Ishikawa (cell line): ENCODE measurements at regions not wholly inside any gene's neighbourhood (a gene's known extent, or its start where the extent isn't known, plus 50 kb on each side); places are given as distances from the start of the nearest gene placed in this dataset.

ENCODE experiments used
- CEBPB ChIP-seq: IDR thresholded peaks from 2 replicates; pipeline ENCODE4 v1.6.1; 2012
- CREB1 ChIP-seq: IDR thresholded peaks from 2 replicates; pipeline ENCODE4 v1.6.1; 2012; ENCODE audit warnings: low read depth
- EGR1 ChIP-seq: IDR thresholded peaks from 2 replicates; pipeline ENCODE4 v1.6.1; 2012
- EP300 ChIP-seq: IDR thresholded peaks from 2 replicates; pipeline ENCODE4 v1.6.1; 2012; ENCODE audit warnings: borderline replicate concordance
- FOXM1 ChIP-seq: IDR thresholded peaks from 2 replicates; pipeline ENCODE4 v1.6.1; 2012; ENCODE audit warnings: low read depth, borderline replicate concordance
- NFIC ChIP-seq: IDR thresholded peaks from 2 replicates; pipeline ENCODE4 v1.6.1; 2012
- RAD21 ChIP-seq: IDR thresholded peaks from 2 replicates; pipeline ENCODE4 v1.6.1; 2012; ENCODE audit warnings: low read depth
- TAF1 ChIP-seq: IDR thresholded peaks from 2 replicates; pipeline ENCODE4 v1.6.1; 2012; ENCODE audit warnings: low read depth, mild to moderate bottlenecking
- TCF12 ChIP-seq: IDR thresholded peaks from 2 replicates; pipeline ENCODE4 v1.6.1; 2012; ENCODE audit warnings: low read depth
- YY1 ChIP-seq: IDR thresholded peaks from 2 replicates; pipeline ENCODE4 v1.6.1; 2012; ENCODE audit warnings: low read depth
- ZBTB7A ChIP-seq: IDR thresholded peaks from 2 replicates; pipeline ENCODE4 v1.6.1; 2012; ENCODE audit warnings: low read depth
- TF ChIP-seq, protein P1 (sequence below): IDR thresholded peaks from 2 replicates; pipeline ENCODE4 v1.6.1; 2012
- TF ChIP-seq, protein P2 (sequence below): IDR thresholded peaks from 2 replicates; pipeline ENCODE4 v1.6.1; 2012; ENCODE audit warnings: low read depth, mild to moderate bottlenecking

DNA sequence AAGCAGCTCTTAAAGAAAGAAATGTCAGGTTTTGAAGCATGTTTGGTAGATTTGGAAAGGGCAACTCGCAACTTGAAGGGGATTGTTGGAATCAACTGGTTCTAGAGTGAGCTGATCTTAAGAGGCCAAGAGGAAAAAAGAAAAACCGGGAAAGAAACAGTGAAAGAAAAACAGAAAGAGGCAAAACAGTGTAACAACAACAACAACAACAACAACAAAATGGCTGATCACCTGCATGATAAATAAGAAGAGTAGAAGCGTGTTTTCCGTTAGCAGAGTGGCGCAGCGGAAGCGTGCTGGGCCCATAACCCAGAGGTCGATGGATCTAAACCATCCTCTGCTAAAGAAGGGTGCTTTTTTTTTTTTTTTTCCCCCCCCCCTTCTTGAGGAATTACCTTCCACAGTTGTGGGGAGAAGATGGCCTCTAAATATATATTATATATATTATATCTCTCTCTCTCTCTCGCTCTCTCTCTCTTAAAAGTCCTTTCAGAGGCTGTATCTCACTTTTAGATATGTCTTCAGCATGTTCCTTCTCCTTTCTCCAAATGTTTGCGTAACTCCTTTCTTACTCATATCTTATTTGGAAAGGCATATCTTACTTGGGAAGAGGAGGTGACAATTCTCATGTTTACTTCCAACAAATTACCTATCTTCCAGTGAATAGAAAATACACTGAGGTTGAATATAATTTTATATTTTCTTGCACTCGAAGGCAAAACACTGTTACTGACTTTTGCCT is 134.4 kb downstream of the OR2B2 start:
- TF ChIP-seq, protein P1, sequence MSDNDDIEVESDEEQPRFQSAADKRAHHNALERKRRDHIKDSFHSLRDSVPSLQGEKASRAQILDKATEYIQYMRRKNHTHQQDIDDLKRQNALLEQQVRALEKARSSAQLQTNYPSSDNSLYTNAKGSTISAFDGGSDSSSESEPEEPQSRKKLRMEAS = no peak
- TF ChIP-seq TAF1 (no peak), RAD21 (no peak), EP300 (no peak), NFIC (no peak), CEBPB (no peak), YY1 (no peak), TCF12 (no peak), CREB1 (no peak), FOXM1 (no peak), ZBTB7A (no peak), EGR1 (no peak)
- TF ChIP-seq, protein P2, sequence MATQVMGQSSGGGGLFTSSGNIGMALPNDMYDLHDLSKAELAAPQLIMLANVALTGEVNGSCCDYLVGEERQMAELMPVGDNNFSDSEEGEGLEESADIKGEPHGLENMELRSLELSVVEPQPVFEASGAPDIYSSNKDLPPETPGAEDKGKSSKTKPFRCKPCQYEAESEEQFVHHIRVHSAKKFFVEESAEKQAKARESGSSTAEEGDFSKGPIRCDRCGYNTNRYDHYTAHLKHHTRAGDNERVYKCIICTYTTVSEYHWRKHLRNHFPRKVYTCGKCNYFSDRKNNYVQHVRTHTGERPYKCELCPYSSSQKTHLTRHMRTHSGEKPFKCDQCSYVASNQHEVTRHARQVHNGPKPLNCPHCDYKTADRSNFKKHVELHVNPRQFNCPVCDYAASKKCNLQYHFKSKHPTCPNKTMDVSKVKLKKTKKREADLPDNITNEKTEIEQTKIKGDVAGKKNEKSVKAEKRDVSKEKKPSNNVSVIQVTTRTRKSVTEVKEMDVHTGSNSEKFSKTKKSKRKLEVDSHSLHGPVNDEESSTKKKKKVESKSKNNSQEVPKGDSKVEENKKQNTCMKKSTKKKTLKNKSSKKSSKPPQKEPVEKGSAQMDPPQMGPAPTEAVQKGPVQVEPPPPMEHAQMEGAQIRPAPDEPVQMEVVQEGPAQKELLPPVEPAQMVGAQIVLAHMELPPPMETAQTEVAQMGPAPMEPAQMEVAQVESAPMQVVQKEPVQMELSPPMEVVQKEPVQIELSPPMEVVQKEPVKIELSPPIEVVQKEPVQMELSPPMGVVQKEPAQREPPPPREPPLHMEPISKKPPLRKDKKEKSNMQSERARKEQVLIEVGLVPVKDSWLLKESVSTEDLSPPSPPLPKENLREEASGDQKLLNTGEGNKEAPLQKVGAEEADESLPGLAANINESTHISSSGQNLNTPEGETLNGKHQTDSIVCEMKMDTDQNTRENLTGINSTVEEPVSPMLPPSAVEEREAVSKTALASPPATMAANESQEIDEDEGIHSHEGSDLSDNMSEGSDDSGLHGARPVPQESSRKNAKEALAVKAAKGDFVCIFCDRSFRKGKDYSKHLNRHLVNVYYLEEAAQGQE = no peak
